MCF 10A (cell line): ENCODE measurements at regions not wholly inside any gene's neighbourhood (a gene's known extent, or its start where the extent isn't known, plus 50 kb on each side); places are given as distances from the start of the nearest gene placed in this dataset.

Experiments used
- BruUV-seq: library from RNA; stranded (reverse); fragments of 400-500 nt; replicated peaks from 2 replicates; lab custom pipeline; 2021; lab: Mats Ljungman, UMichigan
- CTCF ChIA-PET: fragments of 300-600 bp; sonication (Branson Sonifier 250); formaldehyde crosslinking; extraction: SDS; loops from one replicate; lab custom pipeline; 2021; ENCODE audit warnings: antibody characterized with exemption, inconsistent platforms; lab: Yijun Ruan, JAX
- POLR2A ChIA-PET: fragments of 300-600, 350-650 bp; sonication (Branson Sonifier 250); formaldehyde crosslinking; extraction: SDS; loops from one replicate; lab custom pipeline; 2020; ENCODE audit warnings: antibody characterized with exemption, inconsistent platforms; lab: Yijun Ruan, JAX
- DNase-seq: peaks from one replicate; pipeline ENCODE4 v3.0.0-alpha.2; 2018; ENCODE audit not compliant: unreplicated experiment
- H3K27ac Mint-ChIP-seq: one replicate; pipeline ENCODE4 v1.8.0; 2022; ENCODE audit warnings: mild to moderate bottlenecking, low read depth, mixed read lengths; ENCODE audit not compliant: unreplicated experiment
- H3K27me3 Mint-ChIP-seq: one replicate; pipeline ENCODE4 v1.8.0; 2022; ENCODE audit warnings: mixed read lengths; ENCODE audit not compliant: insufficient read depth, unreplicated experiment
- H3K36me3 Mint-ChIP-seq: one replicate; pipeline ENCODE4 v1.8.0; 2022; ENCODE audit warnings: mild to moderate bottlenecking, moderate library complexity, mixed read lengths; ENCODE audit not compliant: insufficient read depth, unreplicated experiment
- H3K4me1 Mint-ChIP-seq: one replicate; pipeline ENCODE4 v1.8.0; 2022; ENCODE audit warnings: mixed read lengths; ENCODE audit not compliant: insufficient read depth, unreplicated experiment
- H3K4me3 Mint-ChIP-seq: one replicate; pipeline ENCODE4 v1.8.0; 2022; ENCODE audit warnings: mild to moderate bottlenecking, moderate library complexity, mixed read lengths; ENCODE audit not compliant: unreplicated experiment
- H3K9me3 Mint-ChIP-seq: one replicate; pipeline ENCODE4 v1.8.0; 2022; ENCODE audit warnings: mixed read lengths; ENCODE audit not compliant: unreplicated experiment
- intact Hi-C: fragments of 100-400 bp; cut with micrococcal nuclease; formaldehyde crosslinking; loops from 2 replicates; pipeline ENCODE4 v1.14.1; 2022
- TF ChIP-seq, protein P1 (sequence below): fragments of 200-600 bp; IDR thresholded peaks from one replicate; pipeline ENCODE4 v1.8.0; 2022; ENCODE audit warnings: antibody characterized with exemption, mild to moderate bottlenecking; ENCODE audit not compliant: unreplicated experiment

- Mint-ChIP-seq H3K27me3 (no peaks in the 10 kb centered on the region), H3K4me3 (no peak overlapping the region), H3K36me3 (no peaks in the 10 kb centered on the region), H3K9me3 (no peaks in the 10 kb centered on the region), H3K27ac (no peak overlapping the region), H3K4me1 (no peaks in the 10 kb centered on the region)
- DNase-seq = no peak
- TF ChIP-seq, protein P1, sequence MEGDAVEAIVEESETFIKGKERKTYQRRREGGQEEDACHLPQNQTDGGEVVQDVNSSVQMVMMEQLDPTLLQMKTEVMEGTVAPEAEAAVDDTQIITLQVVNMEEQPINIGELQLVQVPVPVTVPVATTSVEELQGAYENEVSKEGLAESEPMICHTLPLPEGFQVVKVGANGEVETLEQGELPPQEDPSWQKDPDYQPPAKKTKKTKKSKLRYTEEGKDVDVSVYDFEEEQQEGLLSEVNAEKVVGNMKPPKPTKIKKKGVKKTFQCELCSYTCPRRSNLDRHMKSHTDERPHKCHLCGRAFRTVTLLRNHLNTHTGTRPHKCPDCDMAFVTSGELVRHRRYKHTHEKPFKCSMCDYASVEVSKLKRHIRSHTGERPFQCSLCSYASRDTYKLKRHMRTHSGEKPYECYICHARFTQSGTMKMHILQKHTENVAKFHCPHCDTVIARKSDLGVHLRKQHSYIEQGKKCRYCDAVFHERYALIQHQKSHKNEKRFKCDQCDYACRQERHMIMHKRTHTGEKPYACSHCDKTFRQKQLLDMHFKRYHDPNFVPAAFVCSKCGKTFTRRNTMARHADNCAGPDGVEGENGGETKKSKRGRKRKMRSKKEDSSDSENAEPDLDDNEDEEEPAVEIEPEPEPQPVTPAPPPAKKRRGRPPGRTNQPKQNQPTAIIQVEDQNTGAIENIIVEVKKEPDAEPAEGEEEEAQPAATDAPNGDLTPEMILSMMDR = no peak
- no TSS peak for BruUV-seq
- intact Hi-C loops = no loop called here
- POLR2A ChIA-PET = no interaction called here
- CTCF ChIA-PET = no interaction called here
These were observed 104.6 kb upstream of the IVNS1ABP start for GRCh38 chr1:185421485-185422107.

- TF ChIP-seq, protein P1 = no peak
- H3K4me3 Mint-ChIP-seq = no peak overlapping the region
- no peaks in the 10 kb centered on the region for H3K36me3 Mint-ChIP-seq
- ChIA-PET CTCF (interaction anchor here (0.9 to 1.3 kb wide), 2 partner anchors 8 to 22 kb away, joined by 3 read pairs; no protein-coding TSS in a partner anchor), POLR2A (no interaction called here)
- no peak for DNase-seq
- H3K27me3 Mint-ChIP-seq = no peaks in the 10 kb centered on the region
- no TSS peak for BruUV-seq
- H3K27ac Mint-ChIP-seq = no peak overlapping the region
- no peaks in the 10 kb centered on the region for H3K4me1 Mint-ChIP-seq
- intact Hi-C loops = no loop called here
- no peaks in the 10 kb centered on the region for H3K9me3 Mint-ChIP-seq
These were observed 103.6 kb upstream of the IVNS1ABP start for GRCh38 chr1:185420588-185421081.

DNA sequence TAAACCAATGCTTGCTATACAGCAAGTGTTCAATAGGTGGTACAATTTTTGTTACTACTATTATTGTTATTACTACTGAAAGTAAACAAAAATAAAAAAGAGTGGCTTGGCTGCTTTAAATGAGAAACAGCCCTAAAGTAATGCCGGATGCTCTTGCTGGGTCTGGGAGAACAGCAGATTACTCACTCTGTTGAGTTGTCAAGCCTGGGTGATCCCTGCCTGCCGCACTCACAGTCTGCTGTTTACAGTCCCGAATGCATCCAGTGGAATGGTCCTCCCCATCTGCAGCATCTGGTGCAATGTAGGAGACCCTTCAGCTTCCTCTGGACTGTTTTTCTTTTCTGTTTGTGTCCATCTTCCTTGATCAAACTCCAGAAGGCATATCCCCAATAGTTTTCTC is 102.7 kb upstream of the IVNS1ABP start:
- POLR2A ChIA-PET = no interaction called here
- H3K4me3 Mint-ChIP-seq = no peak overlapping the region
- no peak overlapping the region for H3K27ac Mint-ChIP-seq
- no peaks in the 10 kb centered on the region for H3K4me1 Mint-ChIP-seq
- no peaks in the 10 kb centered on the region for H3K9me3 Mint-ChIP-seq
- H3K36me3 Mint-ChIP-seq = no peaks in the 10 kb centered on the region
- no peak for DNase-seq
- BruUV-seq = no TSS peak
- CTCF ChIA-PET = interaction anchor here (0.7 to 1.6 kb wide), 9 partner anchors 9 to 508 kb away, joined by 3 to 7 read pairs (median 3); no protein-coding TSS in a partner anchor
- H3K27me3 Mint-ChIP-seq = no peaks in the 10 kb centered on the region
- TF ChIP-seq, protein P1 = no peak
- intact Hi-C loops = loop anchor here (10.0 kb wide), 1 partner anchor 75 kb away; no protein-coding TSS in a partner anchor

GRCh38 chr1:185418472-185418871 is 101.4 kb upstream of the IVNS1ABP start:
- Mint-ChIP-seq H3K4me3 (no peak overlapping the region), H3K36me3 (no peaks in the 10 kb centered on the region), H3K27ac (no peak overlapping the region), H3K4me1 (no peaks in the 10 kb centered on the region), H3K27me3 (no peaks in the 10 kb centered on the region), H3K9me3 (no peaks in the 10 kb centered on the region)
- ChIA-PET CTCF (interaction anchor here (0.5 to 1.6 kb wide), 5 partner anchors 9 to 1874 kb away, joined by 3 to 7 read pairs (median 4); no protein-coding TSS in a partner anchor), POLR2A (interaction anchor here (0.5 kb wide), 1 partner anchor 66 kb away, joined by 3 read pairs; no protein-coding TSS in a partner anchor)
- intact Hi-C loops = loop anchor here (10.0 kb wide), 1 partner anchor 76 kb away; no protein-coding TSS in a partner anchor
- TF ChIP-seq, protein P1 = no peak
- DNase-seq = no peak
- BruUV-seq = no TSS peak
